ENCODE measurements at regions not wholly inside any gene's neighbourhood (a gene's known extent, or its start where the extent isn't known, plus 50 kb on each side); places are given as distances from the start of the nearest gene placed in this dataset.

- Histone ChIP-seq H2BK5ac (ENCODE audit: low read length) (no peak overlapping the region), H3K9me3 (replicated peaks in 1 of 2; ENCODE audit: control insufficient read depth in 2 of 2, insufficient read depth in 1 of 2, low read depth in 1 of 2, low read length in 2 of 2) (no peaks in the 10 kb centered on the region), H4K8ac (ENCODE audit: low read depth, low read length) (no peak overlapping the region), H2AK5ac (ENCODE audit: low read depth, low read length) (no peak overlapping the region), H3K18ac (ENCODE audit: low read length) (no peak overlapping the region), H4K91ac (ENCODE audit: low read depth, low read length, poor library complexity) (no peak overlapping the region), H3K27ac (replicated peaks; ENCODE audit: low read length) (no peak overlapping the region), H2BK12ac (ENCODE audit: low read length) (no peak overlapping the region), H2BK15ac (ENCODE audit: low read length) (no peak overlapping the region), H3K4me3 (ENCODE audit: low read length in 2 of 2) (no peak overlapping the region), H3K4me1 (ENCODE audit: control insufficient read depth in 2 of 2, insufficient read depth in 1 of 2, low read depth in 1 of 2, low read length in 2 of 2) (no peaks in the 10 kb centered on the region), H3K27me3 (ENCODE audit: control insufficient read depth in 3 of 3, insufficient read depth in 3 of 3, low read depth in 1 of 3, low read length in 3 of 3) (no peaks in the 10 kb centered on the region), H3K14ac (ENCODE audit: low read length) (no peak overlapping the region), H3K79me1 (ENCODE audit: low read depth, low read length) (no peaks in the 10 kb centered on the region), H3K23ac (ENCODE audit: low read depth, low read length, poor library complexity) (no peak overlapping the region), H2BK120ac (ENCODE audit: low read depth, low read length) (no peak overlapping the region), H2AFZ (ENCODE audit: low read length) (no peak overlapping the region), H3K4me2 (ENCODE audit: insufficient read depth, low read length, poor library complexity, severe bottlenecking) (no peak overlapping the region), H3K36me3 (replicated peaks in 1 of 2; ENCODE audit: control insufficient read depth in 2 of 2, insufficient read depth in 2 of 2, low read length in 2 of 2) (no peaks in the 10 kb centered on the region), H3K4ac (ENCODE audit: low read length) (no peak overlapping the region), H3K9ac (ENCODE audit: low read depth, low read length, poor library complexity) (no peak overlapping the region)
- no CpG with 5 or more reads among the region's 4 CpGs for WGBS, 2 donors (ENCODE audit: extremely low coverage in 2 of 2, insufficient read length in 2 of 2, insufficient replicate concordance in 1 of 2)
- no peak for DNase-seq (ENCODE audit: low spot score)
These were observed 494.1 kb downstream of the TLE1 start for GRCh38 chr9:81195206-81195605.

GRCh38 chr9:81193362-81194339 lies 495.7 kb downstream of the TLE1 start:
- no peak overlapping the region for H3K4ac ChIP-seq (ENCODE audit: low read length)
- H3K27ac ChIP-seq (replicated peaks; ENCODE audit: low read length) = no peak overlapping the region
- no peak overlapping the region for H3K4me2 ChIP-seq (ENCODE audit: insufficient read depth, low read length, poor library complexity, severe bottlenecking)
- H3K4me3 ChIP-seq (ENCODE audit: low read length in 2 of 2) = no peak overlapping the region
- H3K18ac ChIP-seq (ENCODE audit: low read length) = no peak overlapping the region
- H3K9ac ChIP-seq (ENCODE audit: low read depth, low read length, poor library complexity) = no peak overlapping the region
- H2AK5ac ChIP-seq (ENCODE audit: low read depth, low read length) = no peak overlapping the region
- H4K91ac ChIP-seq (ENCODE audit: low read depth, low read length, poor library complexity) = no peak overlapping the region
- no peaks in the 10 kb centered on the region for H3K27me3 ChIP-seq (ENCODE audit: control insufficient read depth in 3 of 3, insufficient read depth in 3 of 3, low read depth in 1 of 3, low read length in 3 of 3)
- H2BK15ac ChIP-seq (ENCODE audit: low read length) = no peak overlapping the region
- H3K79me1 ChIP-seq (ENCODE audit: low read depth, low read length) = no peaks in the 10 kb centered on the region
- H2BK5ac ChIP-seq (ENCODE audit: low read length) = no peak overlapping the region
- no CpG with 5 or more reads among the region's 1 CpG for WGBS, 2 donors (ENCODE audit: extremely low coverage in 2 of 2, insufficient read length in 2 of 2, insufficient replicate concordance in 1 of 2)
- no peak overlapping the region for H2BK12ac ChIP-seq (ENCODE audit: low read length)
- H3K9me3 ChIP-seq (replicated peaks in 1 of 2; ENCODE audit: control insufficient read depth in 2 of 2, insufficient read depth in 1 of 2, low read depth in 1 of 2, low read length in 2 of 2) = no peaks in the 10 kb centered on the region
- DNase-seq (ENCODE audit: low spot score) = no peak
- no peak overlapping the region for H3K23ac ChIP-seq (ENCODE audit: low read depth, low read length, poor library complexity)
- no peaks in the 10 kb centered on the region for H3K4me1 ChIP-seq (ENCODE audit: control insufficient read depth in 2 of 2, insufficient read depth in 1 of 2, low read depth in 1 of 2, low read length in 2 of 2)
- H3K36me3 ChIP-seq (replicated peaks in 1 of 2; ENCODE audit: control insufficient read depth in 2 of 2, insufficient read depth in 2 of 2, low read length in 2 of 2) = no peaks in the 10 kb centered on the region
- no peak overlapping the region for H2AFZ ChIP-seq (ENCODE audit: low read length)
- H2BK120ac ChIP-seq (ENCODE audit: low read depth, low read length) = no peak overlapping the region
- H3K14ac ChIP-seq (ENCODE audit: low read length) = no peak overlapping the region
- no peak overlapping the region for H4K8ac ChIP-seq (ENCODE audit: low read depth, low read length)

- Histone ChIP-seq H3K4me3 (ENCODE audit: low read length in 2 of 2) (no peak overlapping the region), H2BK120ac (ENCODE audit: low read depth, low read length) (no peak overlapping the region), H2AK5ac (ENCODE audit: low read depth, low read length) (no peak overlapping the region), H2AFZ (ENCODE audit: low read length) (no peak overlapping the region), H2BK5ac (ENCODE audit: low read length) (no peak overlapping the region), H3K9ac (ENCODE audit: low read depth, low read length, poor library complexity) (no peak overlapping the region), H2BK12ac (ENCODE audit: low read length) (no peak overlapping the region), H4K91ac (ENCODE audit: low read depth, low read length, poor library complexity) (no peak overlapping the region), H3K14ac (ENCODE audit: low read length) (no peak overlapping the region), H3K4me2 (ENCODE audit: insufficient read depth, low read length, poor library complexity, severe bottlenecking) (no peak overlapping the region), H3K36me3 (replicated peaks in 1 of 2; ENCODE audit: control insufficient read depth in 2 of 2, insufficient read depth in 2 of 2, low read length in 2 of 2) (no peaks in the 10 kb centered on the region), H2BK15ac (ENCODE audit: low read length) (no peak overlapping the region), H3K9me3 (replicated peaks in 1 of 2; ENCODE audit: control insufficient read depth in 2 of 2, insufficient read depth in 1 of 2, low read depth in 1 of 2, low read length in 2 of 2) (no peaks in the 10 kb centered on the region), H3K23ac (ENCODE audit: low read depth, low read length, poor library complexity) (no peak overlapping the region), H3K27ac (replicated peaks; ENCODE audit: low read length) (no peak overlapping the region), H4K8ac (ENCODE audit: low read depth, low read length) (no peak overlapping the region), H3K4me1 (ENCODE audit: control insufficient read depth in 2 of 2, insufficient read depth in 1 of 2, low read depth in 1 of 2, low read length in 2 of 2) (no peaks in the 10 kb centered on the region), H3K79me1 (ENCODE audit: low read depth, low read length) (no peaks in the 10 kb centered on the region), H3K18ac (ENCODE audit: low read length) (no peak overlapping the region), H3K4ac (ENCODE audit: low read length) (no peak overlapping the region), H3K27me3 (ENCODE audit: control insufficient read depth in 3 of 3, insufficient read depth in 3 of 3, low read depth in 1 of 3, low read length in 3 of 3) (no peaks in the 10 kb centered on the region)
- no peak for DNase-seq (ENCODE audit: low spot score)
- no CpG with 5 or more reads among the region's 2 CpGs for WGBS, 2 donors (ENCODE audit: extremely low coverage in 2 of 2, insufficient read length in 2 of 2, insufficient replicate concordance in 1 of 2)
These were observed 498.1 kb downstream of the TLE1 start for GRCh38 chr9:81191222-81191621.

GRCh38 chr9:81190659-81191058 lies 498.7 kb downstream of the TLE1 start:
- Histone ChIP-seq H2BK120ac (ENCODE audit: low read depth, low read length) (no peak overlapping the region), H2AK5ac (ENCODE audit: low read depth, low read length) (no peak overlapping the region), H3K36me3 (replicated peaks in 1 of 2; ENCODE audit: control insufficient read depth in 2 of 2, insufficient read depth in 2 of 2, low read length in 2 of 2) (no peaks in the 10 kb centered on the region), H2BK5ac (ENCODE audit: low read length) (no peak overlapping the region), H2BK15ac (ENCODE audit: low read length) (no peak overlapping the region), H3K4me2 (ENCODE audit: insufficient read depth, low read length, poor library complexity, severe bottlenecking) (no peak overlapping the region), H4K8ac (ENCODE audit: low read depth, low read length) (no peak overlapping the region), H3K27ac (replicated peaks; ENCODE audit: low read length) (no peak overlapping the region), H3K9me3 (replicated peaks in 1 of 2; ENCODE audit: control insufficient read depth in 2 of 2, insufficient read depth in 1 of 2, low read depth in 1 of 2, low read length in 2 of 2) (no peaks in the 10 kb centered on the region), H2AFZ (ENCODE audit: low read length) (no peak overlapping the region), H3K79me1 (ENCODE audit: low read depth, low read length) (no peaks in the 10 kb centered on the region), H4K91ac (ENCODE audit: low read depth, low read length, poor library complexity) (no peak overlapping the region), H3K4me1 (ENCODE audit: control insufficient read depth in 2 of 2, insufficient read depth in 1 of 2, low read depth in 1 of 2, low read length in 2 of 2) (no peaks in the 10 kb centered on the region), H3K14ac (ENCODE audit: low read length) (no peak overlapping the region), H3K18ac (ENCODE audit: low read length) (no peak overlapping the region), H3K27me3 (ENCODE audit: control insufficient read depth in 3 of 3, insufficient read depth in 3 of 3, low read depth in 1 of 3, low read length in 3 of 3) (no peaks in the 10 kb centered on the region), H3K9ac (ENCODE audit: low read depth, low read length, poor library complexity) (no peak overlapping the region), H3K23ac (ENCODE audit: low read depth, low read length, poor library complexity) (no peak overlapping the region), H3K4ac (ENCODE audit: low read length) (no peak overlapping the region), H2BK12ac (ENCODE audit: low read length) (no peak overlapping the region), H3K4me3 (ENCODE audit: low read length in 2 of 2) (no peak overlapping the region)
- WGBS, 2 donors (ENCODE audit: extremely low coverage in 2 of 2, insufficient read length in 2 of 2, insufficient replicate concordance in 1 of 2) = no CpG with 5 or more reads among the region's 1 CpG
- no peak for DNase-seq (ENCODE audit: low spot score)
